ENCODE measurements at regions not wholly inside any gene's neighbourhood (a gene's known extent, or its start where the extent isn't known, plus 50 kb on each side); places are given as distances from the start of the nearest gene placed in this dataset.
"Not testable (repeated sequence)": the region's sequence is repeated elsewhere in the genome, so short reads cannot be mapped to it uniquely, and the experiment has no call there.

- ATAC-seq (peak; percentile 21), DNase-seq (peak in 1 of 4 donors; percentile 27)
- H3K27me3 ChIP-seq = no peaks in the 10 kb centered on the region
- intact Hi-C loops (cut with DNase I) = no loop called here
- no peaks in the 10 kb centered on the region for H3K36me3 ChIP-seq (replicated peaks in 1 of 2; ENCODE audit: insufficient read depth in 1 of 2, low read depth in 2 of 2)
- no peak overlapping the region for H3K4me3 ChIP-seq
- peak overlapping the region in 1 of 4 donors; percentile 1 for H3K27ac ChIP-seq
- H3K9me3 ChIP-seq = no peaks in the 10 kb centered on the region
- H3K4me1 ChIP-seq = peaks cover 14% of the 10 kb centered on the region
- WGBS, 2 donors = 27 to 28% methylated on average over 12 to 13 of the region's 13 CpGs
- TF ChIP-seq, protein P1, sequence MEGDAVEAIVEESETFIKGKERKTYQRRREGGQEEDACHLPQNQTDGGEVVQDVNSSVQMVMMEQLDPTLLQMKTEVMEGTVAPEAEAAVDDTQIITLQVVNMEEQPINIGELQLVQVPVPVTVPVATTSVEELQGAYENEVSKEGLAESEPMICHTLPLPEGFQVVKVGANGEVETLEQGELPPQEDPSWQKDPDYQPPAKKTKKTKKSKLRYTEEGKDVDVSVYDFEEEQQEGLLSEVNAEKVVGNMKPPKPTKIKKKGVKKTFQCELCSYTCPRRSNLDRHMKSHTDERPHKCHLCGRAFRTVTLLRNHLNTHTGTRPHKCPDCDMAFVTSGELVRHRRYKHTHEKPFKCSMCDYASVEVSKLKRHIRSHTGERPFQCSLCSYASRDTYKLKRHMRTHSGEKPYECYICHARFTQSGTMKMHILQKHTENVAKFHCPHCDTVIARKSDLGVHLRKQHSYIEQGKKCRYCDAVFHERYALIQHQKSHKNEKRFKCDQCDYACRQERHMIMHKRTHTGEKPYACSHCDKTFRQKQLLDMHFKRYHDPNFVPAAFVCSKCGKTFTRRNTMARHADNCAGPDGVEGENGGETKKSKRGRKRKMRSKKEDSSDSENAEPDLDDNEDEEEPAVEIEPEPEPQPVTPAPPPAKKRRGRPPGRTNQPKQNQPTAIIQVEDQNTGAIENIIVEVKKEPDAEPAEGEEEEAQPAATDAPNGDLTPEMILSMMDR (IDR thresholded peaks at IDR 0.05) = no peak
- no peak for TF ChIP-seq POLR2A (IDR thresholded peaks at IDR 0.05)
Observed at GRCh38 chr18:21978546-21979170, 190.7 kb upstream of the GATA6 start.

DNA sequence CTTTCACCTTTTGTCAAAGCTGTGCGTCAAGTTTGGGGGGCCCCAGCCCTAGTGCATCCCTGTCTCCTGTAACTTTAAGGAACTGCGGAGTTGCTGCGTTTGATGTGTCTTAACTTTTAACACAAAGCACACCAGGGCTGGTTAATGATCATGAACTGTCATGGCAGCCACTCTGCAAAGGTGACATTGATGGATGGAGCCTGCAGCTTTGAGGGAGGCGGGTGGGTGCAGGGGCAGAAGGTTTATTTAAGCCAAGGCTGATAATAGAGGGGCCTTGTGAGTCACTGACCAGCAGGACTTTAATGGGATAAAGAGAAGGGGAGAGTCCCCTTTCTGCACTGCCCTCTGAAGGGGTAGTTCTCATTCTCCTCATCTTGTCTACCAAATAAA is 190.2 kb upstream of the GATA6 start:
- no peak for ATAC-seq

GRCh38 chr18:21979759-21980158 is 189.6 kb upstream of the GATA6 start:
- WGBS, 2 donors = 95 to 100% methylated on average over 1 of the region's 1 CpG
- H3K9me3 ChIP-seq = no peaks in the 10 kb centered on the region
- intact Hi-C loops (cut with DNase I) = no loop called here
- no peaks in the 10 kb centered on the region for H3K36me3 ChIP-seq (replicated peaks in 1 of 2; ENCODE audit: insufficient read depth in 1 of 2, low read depth in 2 of 2)
- DNase-seq (no peak), ATAC-seq (no peak)
- no peak overlapping the region for H3K27ac ChIP-seq
- H3K4me1 ChIP-seq = peaks cover 14% of the 10 kb centered on the region
- H3K4me3 ChIP-seq = no peak overlapping the region
- TF ChIP-seq, protein P1 (IDR thresholded peaks at IDR 0.05) = no peak
- TF ChIP-seq POLR2A (IDR thresholded peaks at IDR 0.05) = no peak
- H3K27me3 ChIP-seq = no peaks in the 10 kb centered on the region

More for the DNA sequence above, 190.2 kb upstream of the GATA6 start:
- WGBS, 2 donors = 53 to 69% methylated on average over 4 of the region's 4 CpGs
- Histone ChIP-seq H3K27ac (no peak overlapping the region), H3K27me3 (no peaks in the 10 kb centered on the region), H3K36me3 (replicated peaks in 1 of 2; ENCODE audit: insufficient read depth in 1 of 2, low read depth in 2 of 2) (no peaks in the 10 kb centered on the region), H3K9me3 (no peaks in the 10 kb centered on the region), H3K4me1 (peaks cover 14% of the 10 kb centered on the region), H3K4me3 (no peak overlapping the region)
- no peak for TF ChIP-seq POLR2A (IDR thresholded peaks at IDR 0.05)
- intact Hi-C loops (cut with DNase I) = no loop called here
- DNase-seq = no peak

DNA sequence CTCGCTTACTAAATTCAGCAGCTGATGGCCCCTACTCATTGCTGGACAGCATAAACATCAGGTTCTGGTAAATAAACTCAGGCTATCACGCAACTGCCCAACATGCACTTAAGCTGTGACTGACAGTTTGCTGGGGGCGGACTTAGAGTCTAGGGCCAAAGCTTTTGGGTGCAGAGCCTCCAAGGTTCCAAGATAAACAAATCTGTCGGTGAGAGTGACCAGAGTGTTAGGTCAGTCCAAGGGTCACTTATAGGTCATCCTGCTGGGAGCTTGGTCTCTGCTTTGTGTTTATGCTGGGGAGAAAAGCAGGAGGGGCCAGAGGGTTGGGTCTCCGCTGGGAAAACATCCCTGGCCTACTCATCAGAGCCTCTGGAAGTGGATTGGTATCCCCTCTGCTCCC is 188.6 kb upstream of the GATA6 start:
- WGBS, 2 donors = 48 to 51% methylated on average over 4 to 5 of the region's 5 CpGs
- H3K27ac ChIP-seq = no peak overlapping the region
- no peaks in the 10 kb centered on the region for H3K9me3 ChIP-seq
- DNase-seq (no peak), ATAC-seq (no peak)
- H3K4me3 ChIP-seq = no peak overlapping the region
- intact Hi-C loops (cut with DNase I) = no loop called here
- no peaks in the 10 kb centered on the region for H3K27me3 ChIP-seq
- no peaks in the 10 kb centered on the region for H3K36me3 ChIP-seq (replicated peaks in 1 of 2; ENCODE audit: insufficient read depth in 1 of 2, low read depth in 2 of 2)
- TF ChIP-seq POLR2A (IDR thresholded peaks at IDR 0.05) = no peak
- TF ChIP-seq, protein P1 (IDR thresholded peaks at IDR 0.05) = no peak
- H3K4me1 ChIP-seq = peaks cover 14% of the 10 kb centered on the region

- ATAC-seq; H3K27me3 ChIP-seq; H3K9me3 ChIP-seq; H3K27ac ChIP-seq; intact Hi-C loops (cut with DNase I); DNase-seq; H3K4me3 ChIP-seq; H3K36me3 ChIP-seq (replicated peaks in 1 of 2; ENCODE audit: insufficient read depth in 1 of 2, low read depth in 2 of 2): not testable (repeated sequence)
- WGBS, 2 donors = 92 to 94% methylated on average over 11 of the region's 11 CpGs
- peaks cover 14% of the 10 kb centered on the region for H3K4me1 ChIP-seq
Observed at GRCh38 chr18:21981489-21981888, 187.9 kb upstream of the GATA6 start.

GRCh38 chr18:21991081-21991534 is 178.3 kb upstream of the GATA6 start:
- Histone ChIP-seq H3K9me3 (no peaks in the 10 kb centered on the region), H3K27me3 (no peaks in the 10 kb centered on the region), H3K4me3 (no peak overlapping the region), H3K36me3 (replicated peaks in 1 of 2; ENCODE audit: insufficient read depth in 1 of 2, low read depth in 2 of 2) (no peaks in the 10 kb centered on the region), H3K4me1 (peaks cover 30% of the 10 kb centered on the region), H3K27ac (peak overlapping the region in 3 of 4 donors; percentile 25 to 61 (median 58))
- DNase-seq (no peak), ATAC-seq (peak; percentile 38)
- 30 to 46% methylated on average over 1 of the region's 1 CpG for WGBS, 2 donors
- TF ChIP-seq POLR2A (IDR thresholded peaks at IDR 0.05) = no peak
- TF ChIP-seq, protein P1 (IDR thresholded peaks at IDR 0.05) = no peak
- intact Hi-C loops (cut with DNase I) = loop anchor here (10.0 kb wide), 1 partner anchor 184 kb away; no protein-coding TSS in a partner anchor
